ENCODE measurements at regions not wholly inside any gene's neighbourhood (a gene's known extent, or its start where the extent isn't known, plus 50 kb on each side); places are given as distances from the start of the nearest gene placed in this dataset.

DNA sequence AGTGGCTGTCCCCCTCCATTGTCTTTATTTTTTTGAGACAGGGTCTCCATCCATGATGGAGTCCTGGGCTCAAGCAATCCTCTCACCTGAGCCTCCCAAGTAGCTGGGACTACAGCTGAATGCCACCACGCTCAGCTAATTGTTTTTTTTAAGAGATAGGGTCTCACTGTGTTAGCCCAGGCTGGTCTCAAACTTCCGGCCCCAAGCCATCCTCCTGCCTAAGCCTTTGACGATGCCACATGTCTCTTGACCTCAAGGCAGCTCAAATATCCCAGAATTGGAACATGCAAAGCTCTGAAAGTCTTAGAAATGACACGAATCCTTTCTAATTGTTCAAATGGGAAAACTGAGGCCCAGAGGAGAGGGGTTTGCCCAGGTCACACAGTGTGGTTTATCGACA, 75.4 kb upstream of the ZNF423 start:
- no peaks in the 10 kb centered on the region for H3K9me2 ChIP-seq (replicated peaks; ENCODE audit: control insufficient read depth, low read length)
- H3F3A ChIP-seq (ENCODE audit: control insufficient read depth, insufficient read depth): no peaks in the 10 kb centered on the region
- peaks cover 3% of the 10 kb centered on the region; the same call in 1 of the 2 replicates for H3K27me3 ChIP-seq (ENCODE audit: control insufficient read depth, low read length)
- no peaks in the 10 kb centered on the region for H4K20me1 ChIP-seq (ENCODE audit: control insufficient read depth, insufficient read depth, low read depth, low read length)
- H3K4me3 ChIP-seq (ENCODE audit: low read length): no peak overlapping the region
- no peaks in the 10 kb centered on the region for H3K4me1 ChIP-seq (ENCODE audit: control insufficient read depth, low read length)
- no peaks in the 10 kb centered on the region for H3K9me3 ChIP-seq (ENCODE audit: control insufficient read depth, insufficient read depth, low read length)
- no peak overlapping the region for H3K4me2 ChIP-seq (ENCODE audit: low read length)
- no peak overlapping the region for H3K27ac ChIP-seq (ENCODE audit: low read depth, low read length)
- no peaks in the 10 kb centered on the region for H3K36me3 ChIP-seq (ENCODE audit: control insufficient read depth, low read length)
- TF ChIP-seq EZH2phosphoT487 (IDR thresholded peaks at IDR 0.05; ENCODE audit: borderline replicate concordance, low read length) (no peak), CTCF (IDR thresholded peaks at IDR 0.05; ENCODE audit: low read depth, low read length, poor library complexity, severe bottlenecking) (no peak)
- no peaks in the 10 kb centered on the region for H3K79me2 ChIP-seq (ENCODE audit: control insufficient read depth, low read length)

DNA sequence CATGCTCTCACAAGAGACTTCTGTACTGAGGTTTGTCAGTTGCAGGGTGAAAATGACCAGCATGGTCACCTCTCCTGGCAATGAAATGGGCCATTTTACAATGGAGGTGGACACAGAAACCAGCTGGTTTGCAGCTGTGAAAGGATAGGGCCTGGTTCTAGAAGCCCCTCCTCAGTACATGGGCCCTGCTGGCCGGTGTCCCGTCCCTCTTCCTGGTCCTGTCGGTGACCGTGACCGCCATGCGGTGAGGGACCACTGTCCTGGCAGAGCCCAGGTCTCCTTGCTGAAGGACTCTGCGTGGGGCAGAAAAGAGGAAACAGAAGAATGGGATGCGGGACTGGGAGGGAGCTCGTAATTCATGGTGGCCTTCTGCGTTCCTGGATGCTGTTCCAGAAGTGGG, 76.0 kb upstream of the ZNF423 start:
- H3K4me3 ChIP-seq (ENCODE audit: low read length): no peak overlapping the region
- no peaks in the 10 kb centered on the region for H3K4me1 ChIP-seq (ENCODE audit: control insufficient read depth, low read length)
- no peaks in the 10 kb centered on the region for H3K9me3 ChIP-seq (ENCODE audit: control insufficient read depth, insufficient read depth, low read length)
- H3K4me2 ChIP-seq (ENCODE audit: low read length): no peak overlapping the region
- peaks cover 3% of the 10 kb centered on the region; the same call in 1 of the 2 replicates for H3K27me3 ChIP-seq (ENCODE audit: control insufficient read depth, low read length)
- H3K27ac ChIP-seq (ENCODE audit: low read depth, low read length): no peak overlapping the region
- H3K9me2 ChIP-seq (replicated peaks; ENCODE audit: control insufficient read depth, low read length): no peaks in the 10 kb centered on the region
- no peaks in the 10 kb centered on the region for H3F3A ChIP-seq (ENCODE audit: control insufficient read depth, insufficient read depth)
- TF ChIP-seq EZH2phosphoT487 (IDR thresholded peaks at IDR 0.05; ENCODE audit: borderline replicate concordance, low read length) (no peak), CTCF (IDR thresholded peaks at IDR 0.05; ENCODE audit: low read depth, low read length, poor library complexity, severe bottlenecking) (no peak)
- no peaks in the 10 kb centered on the region for H3K36me3 ChIP-seq (ENCODE audit: control insufficient read depth, low read length)
- H3K79me2 ChIP-seq (ENCODE audit: control insufficient read depth, low read length): no peaks in the 10 kb centered on the region
- no peaks in the 10 kb centered on the region for H4K20me1 ChIP-seq (ENCODE audit: control insufficient read depth, insufficient read depth, low read depth, low read length)

DNA sequence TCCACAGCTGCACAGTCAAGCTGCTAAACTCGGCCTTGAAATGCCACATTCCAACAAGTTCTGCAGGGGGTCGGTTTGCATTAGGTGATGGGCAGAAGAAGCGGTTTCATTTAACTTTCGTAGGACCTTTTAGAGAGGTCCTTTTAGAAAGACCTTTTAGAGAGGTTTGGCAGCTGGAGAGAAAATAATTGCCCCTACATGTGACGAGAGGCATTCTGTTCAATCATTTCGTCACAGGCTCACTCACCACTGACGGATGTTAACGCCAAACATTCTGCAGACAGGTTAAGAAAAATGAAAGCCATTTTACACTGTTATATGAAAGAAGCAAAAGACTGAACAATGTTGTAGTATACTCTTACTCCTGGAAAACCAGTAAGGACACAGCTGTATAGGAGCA, 76.5 kb upstream of the ZNF423 start:
- Histone ChIP-seq H3K36me3 (ENCODE audit: control insufficient read depth, low read length) (no peaks in the 10 kb centered on the region), H3K4me1 (ENCODE audit: control insufficient read depth, low read length) (no peaks in the 10 kb centered on the region), H3K9me3 (ENCODE audit: control insufficient read depth, insufficient read depth, low read length) (no peaks in the 10 kb centered on the region), H4K20me1 (ENCODE audit: control insufficient read depth, insufficient read depth, low read depth, low read length) (no peaks in the 10 kb centered on the region), H3K4me2 (ENCODE audit: low read length) (no peak overlapping the region), H3K79me2 (ENCODE audit: control insufficient read depth, low read length) (no peaks in the 10 kb centered on the region), H3K27me3 (ENCODE audit: control insufficient read depth, low read length) (peaks cover 3% of the 10 kb centered on the region; the same call in 1 of the 2 replicates), H3K27ac (ENCODE audit: low read depth, low read length) (no peak overlapping the region), H3K9me2 (replicated peaks; ENCODE audit: control insufficient read depth, low read length) (no peaks in the 10 kb centered on the region), H3K4me3 (ENCODE audit: low read length) (no peak overlapping the region), H3F3A (ENCODE audit: control insufficient read depth, insufficient read depth) (no peaks in the 10 kb centered on the region)
- TF ChIP-seq CTCF (IDR thresholded peaks at IDR 0.05; ENCODE audit: low read depth, low read length, poor library complexity, severe bottlenecking) (no peak), EZH2phosphoT487 (IDR thresholded peaks at IDR 0.05; ENCODE audit: borderline replicate concordance, low read length) (no peak)
